ENCODE measurements at regions not wholly inside any gene's neighbourhood (a gene's known extent, or its start where the extent isn't known, plus 50 kb on each side); places are given as distances from the start of the nearest gene placed in this dataset.

DNA sequence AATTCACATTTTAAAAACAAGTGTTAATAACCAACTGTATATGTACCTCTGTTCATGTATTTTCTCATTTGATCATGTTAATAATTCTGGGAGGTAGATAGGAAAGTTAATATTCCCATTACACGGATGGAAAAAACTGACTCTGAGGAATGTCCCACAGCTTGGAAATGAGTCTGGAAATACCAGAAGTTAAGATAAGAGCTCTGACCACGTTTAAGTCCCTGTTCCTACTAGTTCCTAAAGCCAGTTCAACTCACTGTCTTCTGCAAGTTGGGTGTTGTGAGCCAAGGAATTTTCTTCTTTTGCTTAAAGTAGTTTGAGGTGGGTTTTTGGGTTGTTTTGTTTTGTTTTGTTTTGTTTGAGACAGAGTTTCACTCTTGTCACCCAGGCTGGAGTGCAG is 104.5 kb downstream of the TMEM30B start:
- Mint-ChIP-seq H3K27ac (no peak overlapping the region), H3K27me3 (ENCODE audit: insufficient read depth) (peaks cover 1% of the 10 kb centered on the region), H3K4me1 (peaks cover 12% of the 10 kb centered on the region), H3K9me3 (peaks cover 13% of the 10 kb centered on the region), H3K4me3 (no peak overlapping the region), H3K36me3 (ENCODE audit: low read depth) (no peaks in the 10 kb centered on the region)
- no peaks in the 10 kb centered on the region for H3K27me3 ChIP-seq (ENCODE audit: control insufficient read depth, insufficient read depth, low read length, poor library complexity, severe bottlenecking)
- no peak overlapping the region for H3K9ac ChIP-seq (ENCODE audit: extremely low read depth, low read length, poor library complexity, severe bottlenecking)
- 74 to 100% methylated on average over 1 to 2 of the region's 2 CpGs for WGBS, 2 experiments (ENCODE audit: insufficient coverage in 1 of 2, insufficient read length in 1 of 2)
- H3K27ac ChIP-seq (ENCODE audit: low read depth, low read length), result no peak overlapping the region
- TF ChIP-seq, protein P1, sequence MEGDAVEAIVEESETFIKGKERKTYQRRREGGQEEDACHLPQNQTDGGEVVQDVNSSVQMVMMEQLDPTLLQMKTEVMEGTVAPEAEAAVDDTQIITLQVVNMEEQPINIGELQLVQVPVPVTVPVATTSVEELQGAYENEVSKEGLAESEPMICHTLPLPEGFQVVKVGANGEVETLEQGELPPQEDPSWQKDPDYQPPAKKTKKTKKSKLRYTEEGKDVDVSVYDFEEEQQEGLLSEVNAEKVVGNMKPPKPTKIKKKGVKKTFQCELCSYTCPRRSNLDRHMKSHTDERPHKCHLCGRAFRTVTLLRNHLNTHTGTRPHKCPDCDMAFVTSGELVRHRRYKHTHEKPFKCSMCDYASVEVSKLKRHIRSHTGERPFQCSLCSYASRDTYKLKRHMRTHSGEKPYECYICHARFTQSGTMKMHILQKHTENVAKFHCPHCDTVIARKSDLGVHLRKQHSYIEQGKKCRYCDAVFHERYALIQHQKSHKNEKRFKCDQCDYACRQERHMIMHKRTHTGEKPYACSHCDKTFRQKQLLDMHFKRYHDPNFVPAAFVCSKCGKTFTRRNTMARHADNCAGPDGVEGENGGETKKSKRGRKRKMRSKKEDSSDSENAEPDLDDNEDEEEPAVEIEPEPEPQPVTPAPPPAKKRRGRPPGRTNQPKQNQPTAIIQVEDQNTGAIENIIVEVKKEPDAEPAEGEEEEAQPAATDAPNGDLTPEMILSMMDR (conservative IDR thresholded peaks at IDR 0.05), result no peak
- H3K36me3 ChIP-seq (ENCODE audit: control insufficient read depth, insufficient read depth, low read length), result no peaks in the 10 kb centered on the region
- H3K9me3 ChIP-seq (ENCODE audit: control insufficient read depth, low read length), result peaks cover 5% of the 10 kb centered on the region
- no peak for DNase-seq
- no peak overlapping the region for H3K4me3 ChIP-seq (ENCODE audit: low read length)
- no peaks in the 10 kb centered on the region for H3K4me1 ChIP-seq (ENCODE audit: control insufficient read depth, insufficient read depth, low read length)

DNA sequence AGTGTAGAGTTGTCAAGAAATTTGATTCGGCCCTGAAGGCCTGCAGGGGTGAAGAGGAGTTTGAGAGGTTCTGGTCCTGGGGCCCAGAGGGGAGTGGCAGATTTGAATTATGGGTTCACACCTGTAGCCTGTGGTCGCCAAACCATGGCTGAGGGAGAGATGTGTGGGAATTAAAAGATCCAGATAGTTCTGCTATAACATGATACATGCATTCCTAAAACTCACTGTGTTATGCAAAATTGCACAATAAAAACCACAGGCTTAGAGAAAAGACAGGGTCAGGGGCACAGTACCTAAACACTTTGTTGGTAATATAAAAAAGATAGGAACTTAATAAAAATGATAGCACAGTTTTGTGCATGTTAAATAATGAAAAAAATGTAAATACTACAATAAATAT is 106.2 kb downstream of the TMEM30B start:
- no peaks in the 10 kb centered on the region for H3K27me3 ChIP-seq (ENCODE audit: control insufficient read depth, insufficient read depth, low read length, poor library complexity, severe bottlenecking)
- DNase-seq, result no peak
- peaks cover 1% of the 10 kb centered on the region for H3K27me3 Mint-ChIP-seq (ENCODE audit: insufficient read depth)
- H3K9me3 ChIP-seq (ENCODE audit: control insufficient read depth, low read length), result peaks cover 5% of the 10 kb centered on the region
- peaks cover 6% of the 10 kb centered on the region for H3K4me1 ChIP-seq (ENCODE audit: control insufficient read depth, insufficient read depth, low read length)
- peaks cover 13% of the 10 kb centered on the region for H3K9me3 Mint-ChIP-seq
- TF ChIP-seq, protein P1 (conservative IDR thresholded peaks at IDR 0.05), result no peak
- H3K36me3 ChIP-seq (ENCODE audit: control insufficient read depth, insufficient read depth, low read length), result no peaks in the 10 kb centered on the region
- H3K27ac Mint-ChIP-seq, result no peak overlapping the region
- H3K27ac ChIP-seq (ENCODE audit: low read depth, low read length), result no peak overlapping the region
- WGBS, 2 experiments (ENCODE audit: insufficient coverage in 1 of 2, insufficient read length in 1 of 2), result 76 to 100% methylated on average over 1 to 2 of the region's 2 CpGs
- no peaks in the 10 kb centered on the region for H3K36me3 Mint-ChIP-seq (ENCODE audit: low read depth)
- peaks cover 22% of the 10 kb centered on the region for H3K4me1 Mint-ChIP-seq
- H3K9ac ChIP-seq (ENCODE audit: extremely low read depth, low read length, poor library complexity, severe bottlenecking), result no peak overlapping the region
- H3K4me3 Mint-ChIP-seq, result no peak overlapping the region
- H3K4me3 ChIP-seq (ENCODE audit: low read length), result no peak overlapping the region

DNA sequence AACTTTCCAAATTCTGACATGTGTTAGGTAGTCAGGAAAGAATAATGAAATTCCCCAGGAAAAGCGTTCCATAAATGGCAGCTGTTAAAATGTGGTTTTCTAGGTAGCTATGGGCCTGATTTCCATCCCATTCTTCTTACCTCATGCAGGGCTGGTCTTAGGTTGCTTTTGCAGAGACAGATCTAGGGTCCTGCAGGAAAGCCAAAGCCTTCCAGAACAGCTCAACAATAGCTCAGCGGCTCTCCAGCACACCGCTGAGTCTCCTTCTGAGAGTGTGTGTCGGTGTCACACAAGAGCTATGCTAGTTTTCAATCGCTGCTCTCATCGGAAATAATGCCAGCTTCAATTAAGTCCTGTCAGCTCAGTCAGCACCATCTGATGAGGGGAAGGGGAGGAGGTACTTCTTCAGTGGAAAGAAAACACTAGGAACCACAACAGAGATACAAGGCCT is 106.7 kb downstream of the TMEM30B start:
- Mint-ChIP-seq H3K4me3 (no peak overlapping the region), H3K4me1 (peaks cover 22% of the 10 kb centered on the region), H3K9me3 (peaks cover 13% of the 10 kb centered on the region), H3K36me3 (ENCODE audit: low read depth) (no peaks in the 10 kb centered on the region), H3K27ac (no peak overlapping the region), H3K27me3 (ENCODE audit: insufficient read depth) (peaks cover 1% of the 10 kb centered on the region)
- 27 to 46% methylated on average over 5 to 6 of the region's 6 CpGs for WGBS, 2 experiments (ENCODE audit: insufficient coverage in 1 of 2, insufficient read length in 1 of 2)
- H3K36me3 ChIP-seq (ENCODE audit: control insufficient read depth, insufficient read depth, low read length), result no peaks in the 10 kb centered on the region
- H3K27me3 ChIP-seq (ENCODE audit: control insufficient read depth, insufficient read depth, low read length, poor library complexity, severe bottlenecking), result no peaks in the 10 kb centered on the region
- peaks cover 6% of the 10 kb centered on the region for H3K4me1 ChIP-seq (ENCODE audit: control insufficient read depth, insufficient read depth, low read length)
- TF ChIP-seq, protein P1 (conservative IDR thresholded peaks at IDR 0.05), result no peak
- H3K4me3 ChIP-seq (ENCODE audit: low read length), result no peak overlapping the region
- no peak overlapping the region for H3K9ac ChIP-seq (ENCODE audit: extremely low read depth, low read length, poor library complexity, severe bottlenecking)
- peaks cover 5% of the 10 kb centered on the region for H3K9me3 ChIP-seq (ENCODE audit: control insufficient read depth, low read length)
- peak overlapping the region; percentile 34 for H3K27ac ChIP-seq (ENCODE audit: low read depth, low read length)
- DNase-seq, result peak; percentile 56
